ENCODE measurements at regions not wholly inside any gene's neighbourhood (a gene's known extent, or its start where the extent isn't known, plus 50 kb on each side); places are given as distances from the start of the nearest gene placed in this dataset.

DNA sequence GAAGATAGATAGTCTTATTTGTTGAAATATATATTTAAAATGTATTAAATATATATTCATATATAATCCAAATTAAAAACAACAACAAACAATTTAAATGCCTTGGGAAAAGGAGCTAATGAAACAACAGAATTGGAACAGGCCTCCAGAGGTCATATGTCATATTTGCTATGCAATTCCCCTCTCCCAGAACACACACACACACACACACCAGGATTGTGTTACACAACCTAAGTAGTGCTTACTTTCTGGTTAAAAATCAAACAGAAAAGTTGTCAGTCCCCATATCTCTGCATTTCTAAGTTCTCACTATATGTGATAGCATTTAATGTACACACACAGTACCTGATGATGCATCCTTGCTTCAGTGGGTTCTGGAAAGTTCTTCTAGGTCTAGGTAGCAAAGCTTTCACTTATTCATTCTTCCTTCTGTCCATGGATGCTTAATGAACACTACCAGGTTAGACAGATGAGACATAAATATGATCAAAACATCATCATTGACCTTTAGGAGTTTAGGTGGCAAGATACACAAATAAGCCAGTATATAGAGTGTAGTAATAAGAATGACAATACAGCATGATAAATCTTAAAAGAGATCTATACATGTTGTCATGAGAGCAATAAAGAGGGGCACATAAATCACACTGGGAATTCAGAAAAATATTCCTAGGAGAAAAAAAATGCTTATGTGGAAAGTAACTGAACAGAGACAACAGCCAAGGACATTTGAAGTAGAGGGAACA, 662.8 kb downstream of the PTPRC start:
- H3K27me3 Mint-ChIP-seq: no peaks in the 10 kb centered on the region
- H3K9me3 Mint-ChIP-seq (ENCODE audit: low read depth): no peaks in the 10 kb centered on the region
- no peak for TF ChIP-seq CTCF (IDR thresholded peaks at IDR 0.05; ENCODE audit: unreplicated experiment)
- H3K4me3 Mint-ChIP-seq (ENCODE audit: low read depth): no peak overlapping the region
- H3K36me3 Mint-ChIP-seq (ENCODE audit: insufficient read depth): no peaks in the 10 kb centered on the region
- H3K4me1 Mint-ChIP-seq (ENCODE audit: low read depth): peaks cover 24% of the 10 kb centered on the region
- no peak for DNase-seq (ENCODE audit: low spot score, unreplicated experiment)
- H3K27ac Mint-ChIP-seq: no peak overlapping the region

DNA sequence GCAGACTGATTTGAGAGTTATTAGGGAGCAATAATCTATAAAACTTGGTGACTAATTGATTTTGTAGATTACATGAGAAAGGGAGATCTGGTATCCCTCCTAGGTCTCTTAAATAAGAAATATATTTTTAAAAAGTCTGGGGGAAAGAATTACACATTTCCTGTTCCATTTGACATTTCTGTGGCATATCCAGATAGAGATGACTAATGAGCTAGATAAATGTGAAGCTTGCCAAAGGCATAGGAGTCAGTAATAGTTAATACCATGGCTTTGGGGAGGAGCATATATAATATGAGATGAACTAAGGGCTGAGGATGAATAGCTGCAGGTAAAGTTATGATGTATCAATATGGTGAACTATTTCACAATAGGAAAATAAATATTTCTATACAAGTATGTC, 663.7 kb downstream of the PTPRC start:
- no peak for DNase-seq (ENCODE audit: low spot score, unreplicated experiment)
- H3K27ac Mint-ChIP-seq: no peak overlapping the region
- H3K4me3 Mint-ChIP-seq (ENCODE audit: low read depth): no peak overlapping the region
- TF ChIP-seq CTCF (IDR thresholded peaks at IDR 0.05; ENCODE audit: unreplicated experiment): no peak
- H3K36me3 Mint-ChIP-seq (ENCODE audit: insufficient read depth): no peaks in the 10 kb centered on the region
- no peaks in the 10 kb centered on the region for H3K27me3 Mint-ChIP-seq
- H3K4me1 Mint-ChIP-seq (ENCODE audit: low read depth): peaks cover 24% of the 10 kb centered on the region
- H3K9me3 Mint-ChIP-seq (ENCODE audit: low read depth): no peaks in the 10 kb centered on the region

- Mint-ChIP-seq H3K27me3 (no peaks in the 10 kb centered on the region), H3K4me1 (ENCODE audit: low read depth) (peaks cover 20% of the 10 kb centered on the region), H3K36me3 (ENCODE audit: insufficient read depth) (no peaks in the 10 kb centered on the region), H3K9me3 (ENCODE audit: low read depth) (no peaks in the 10 kb centered on the region), H3K4me3 (ENCODE audit: low read depth) (no peak overlapping the region), H3K27ac (no peak overlapping the region)
- TF ChIP-seq CTCF (IDR thresholded peaks at IDR 0.05; ENCODE audit: unreplicated experiment): no peak
- no peak for DNase-seq (ENCODE audit: low spot score, unreplicated experiment)
These were observed 664.2 kb downstream of the PTPRC start for GRCh38 chr1:199303035-199303434.

DNA sequence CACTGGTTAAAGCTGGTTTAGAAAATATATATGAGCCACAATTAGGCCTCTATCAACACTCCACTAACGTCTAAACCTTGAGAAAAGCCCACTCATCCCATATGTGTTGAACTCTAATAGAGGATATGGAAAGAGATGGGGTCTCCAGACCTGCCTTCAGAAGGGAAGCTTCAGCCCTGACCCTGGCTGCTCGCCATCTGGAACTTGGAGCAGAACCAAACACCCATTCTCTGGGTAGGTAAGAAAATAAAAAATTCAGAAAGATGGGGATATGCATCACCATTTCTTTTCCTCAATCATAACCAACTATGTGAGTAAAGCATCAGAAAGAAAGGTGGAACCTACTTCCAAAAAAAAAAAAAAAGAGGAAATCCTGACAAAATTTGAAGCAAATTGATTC, 666.2 kb downstream of the PTPRC start:
- H3K4me1 Mint-ChIP-seq (ENCODE audit: low read depth): peaks cover 22% of the 10 kb centered on the region
- no peaks in the 10 kb centered on the region for H3K27me3 Mint-ChIP-seq
- H3K27ac Mint-ChIP-seq: no peak overlapping the region
- no peaks in the 10 kb centered on the region for H3K9me3 Mint-ChIP-seq (ENCODE audit: low read depth)
- no peaks in the 10 kb centered on the region for H3K36me3 Mint-ChIP-seq (ENCODE audit: insufficient read depth)
- no peak overlapping the region for H3K4me3 Mint-ChIP-seq (ENCODE audit: low read depth)
- no peak for DNase-seq (ENCODE audit: low spot score, unreplicated experiment)
- no peak for TF ChIP-seq CTCF (IDR thresholded peaks at IDR 0.05; ENCODE audit: unreplicated experiment)

- H3K4me3 Mint-ChIP-seq (ENCODE audit: low read depth): no peak overlapping the region
- no peaks in the 10 kb centered on the region for H3K27me3 Mint-ChIP-seq
- H3K36me3 Mint-ChIP-seq (ENCODE audit: insufficient read depth): no peaks in the 10 kb centered on the region
- no peak overlapping the region for H3K27ac Mint-ChIP-seq
- peaks cover 13% of the 10 kb centered on the region for H3K4me1 Mint-ChIP-seq (ENCODE audit: low read depth)
- no peak for DNase-seq (ENCODE audit: low spot score, unreplicated experiment)
- TF ChIP-seq CTCF (IDR thresholded peaks at IDR 0.05; ENCODE audit: unreplicated experiment): no peak
- no peaks in the 10 kb centered on the region for H3K9me3 Mint-ChIP-seq (ENCODE audit: low read depth)
These were observed 668.8 kb downstream of the PTPRC start for GRCh38 chr1:199307496-199308264.
